Pancreas (tissue), 10 donors: ENCODE measurements at regions not wholly inside any gene's neighbourhood (a gene's known extent, or its start where the extent isn't known, plus 50 kb on each side); places are given as distances from the start of the nearest gene placed in this dataset.

Experiments used
- ATAC-seq, 4 donors: fragments of 200-7000 bp; cut with Tn5 transposase; one replicate each; pipeline versions ENCODE4 v1.8.0 to v1.9.1; 2020; ENCODE audit warnings: mild to moderate bottlenecking in 4 of 4, moderate library complexity in 4 of 4
- DNase-seq, 6 donors: peaks; one replicate each; pipeline ENCODE4 v3.0.0-alpha.2; 2020
- FAIRE-seq: peaks from 2 replicates; lab custom pipeline; 2012; peaks lifted over from hg19 to GRCh38; lab: Jason Lieb, UNC
- H3K27ac ChIP-seq, 4 donors: fragments of 200-600 bp; sonication (generic); 1 replicate in 3 of 4; 2 replicates in 1 of 4; pipeline versions ENCODE4 v1.5.0 to v1.8.0; 2020
- H3K27me3 ChIP-seq, 4 donors: fragments of 200-600 bp; one replicate each; pipeline ENCODE4 v1.8.0; 2021
- H3K36me3 ChIP-seq, 3 donors: fragments of 200-600 bp; sonication (generic) in 1 of 3; one replicate each; pipeline versions ENCODE4 v1.5.0 to v1.8.0; 2020 to 2021
- H3K4me1 ChIP-seq, 3 donors: fragments of 200-600 bp; one replicate each; pipeline ENCODE4 v1.8.0; 2021
- H3K4me3 ChIP-seq, 4 donors: fragments of 200-600 bp; sonication (generic) in 2 of 4; one replicate each; pipeline versions ENCODE4 v1.5.0 to v1.8.0; 2020 to 2021
- H3K9me3 ChIP-seq, 4 donors: fragments of 200-600 bp; one replicate each; pipeline ENCODE4 v1.8.0; 2021
- WGBS, 2 donors: extraction: QIAGEN DNeasy Blood & Tissue Kit; methylation state at CpG; one replicate each; pipeline ENCODE4 v1.1.7; 2013; 5-methylcytosine and 5-hydroxymethylcytosine counted together
- intact Hi-C, 3 donors: fragments of 100-400 bp; cut with DNase I; formaldehyde crosslinking; loops; one replicate each; pipeline versions ENCODE4 v1.11.1 to v1.14.2; 2022
- TF ChIP-seq, protein P1 (sequence below), 4 donors: fragments of 200-600 bp; sonication (generic) in 3 of 4; IDR thresholded peaks; one replicate each; pipeline versions ENCODE4 v1.5.0 to v1.8.0; 2021; ENCODE audit warnings: antibody characterized with exemption in 4 of 4
- donor health status: healthy with polysubstance abuse.
- donor health status: DM: no; HTN: no; CAD: no; lungs with moderate emphysema.
- donor health status: DM: no; HTN: no; CAD: no.
- donor health status: control.
- donor health status: control.
- donor health status: Bipolar disorder and iron deficiency.
- donor health status: DM: yes; HTN: yes; CAD: no.
- donor health status: DM: no; HTN: no; CAD: no.
- donor health status: DM: no; HTN: no; CAD: no.
- donor health status: DM: yes; HTN: yes; CAD: no.

GRCh38 chr2:117631152-117631945, 183.1 kb upstream of the DDX18 start:
- no peaks in the 10 kb centered on the region for H3K36me3 ChIP-seq
- intact Hi-C loops: no loop called here
- H3K4me3 ChIP-seq: no peak overlapping the region
- DNase-seq (no peak), FAIRE-seq (no peak), ATAC-seq (no peak)
- 48 to 59% methylated on average over 5 of the region's 5 CpGs for WGBS, 2 donors
- TF ChIP-seq, protein P1, sequence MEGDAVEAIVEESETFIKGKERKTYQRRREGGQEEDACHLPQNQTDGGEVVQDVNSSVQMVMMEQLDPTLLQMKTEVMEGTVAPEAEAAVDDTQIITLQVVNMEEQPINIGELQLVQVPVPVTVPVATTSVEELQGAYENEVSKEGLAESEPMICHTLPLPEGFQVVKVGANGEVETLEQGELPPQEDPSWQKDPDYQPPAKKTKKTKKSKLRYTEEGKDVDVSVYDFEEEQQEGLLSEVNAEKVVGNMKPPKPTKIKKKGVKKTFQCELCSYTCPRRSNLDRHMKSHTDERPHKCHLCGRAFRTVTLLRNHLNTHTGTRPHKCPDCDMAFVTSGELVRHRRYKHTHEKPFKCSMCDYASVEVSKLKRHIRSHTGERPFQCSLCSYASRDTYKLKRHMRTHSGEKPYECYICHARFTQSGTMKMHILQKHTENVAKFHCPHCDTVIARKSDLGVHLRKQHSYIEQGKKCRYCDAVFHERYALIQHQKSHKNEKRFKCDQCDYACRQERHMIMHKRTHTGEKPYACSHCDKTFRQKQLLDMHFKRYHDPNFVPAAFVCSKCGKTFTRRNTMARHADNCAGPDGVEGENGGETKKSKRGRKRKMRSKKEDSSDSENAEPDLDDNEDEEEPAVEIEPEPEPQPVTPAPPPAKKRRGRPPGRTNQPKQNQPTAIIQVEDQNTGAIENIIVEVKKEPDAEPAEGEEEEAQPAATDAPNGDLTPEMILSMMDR (IDR thresholded peaks at IDR 0.05): no peak
- H3K9me3 ChIP-seq: no peaks in the 10 kb centered on the region
- no peaks in the 10 kb centered on the region for H3K4me1 ChIP-seq
- H3K27ac ChIP-seq: no peak overlapping the region
- no peaks in the 10 kb centered on the region for H3K27me3 ChIP-seq

DNA sequence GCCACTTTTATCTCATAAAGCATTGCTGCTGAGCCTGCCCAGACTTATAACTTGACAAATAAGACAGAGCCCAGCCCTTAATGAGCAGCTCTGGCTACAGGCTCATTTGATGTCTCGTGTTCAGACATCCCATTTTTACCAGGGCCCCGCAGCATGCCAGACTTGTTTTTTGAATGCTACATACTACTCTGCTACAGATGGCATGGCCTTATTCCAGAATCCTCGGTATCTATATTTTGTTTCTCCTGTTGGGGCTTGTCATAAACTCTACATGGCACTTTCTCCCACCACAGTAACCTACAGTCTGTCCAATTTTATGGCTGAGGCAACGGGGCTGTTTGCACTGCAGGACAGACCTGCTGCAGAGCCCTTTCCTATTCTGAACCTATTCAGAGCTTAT, 179.0 kb upstream of the DDX18 start:
- Histone ChIP-seq H3K27me3 (no peaks in the 10 kb centered on the region), H3K4me1 (no peaks in the 10 kb centered on the region), H3K36me3 (no peaks in the 10 kb centered on the region), H3K27ac (no peak overlapping the region), H3K9me3 (no peaks in the 10 kb centered on the region), H3K4me3 (no peak overlapping the region)
- TF ChIP-seq, protein P1 (IDR thresholded peaks at IDR 0.05): no peak
- WGBS, 2 donors: 45 to 53% methylated on average over 4 of the region's 4 CpGs
- FAIRE-seq: no peak
- no peak for DNase-seq
- intact Hi-C loops: no loop called here
- no peak for ATAC-seq

- H3K4me1 ChIP-seq: no peaks in the 10 kb centered on the region
- ATAC-seq (no peak), DNase-seq (no peak), FAIRE-seq (no peak)
- intact Hi-C loops: no loop called here
- TF ChIP-seq, protein P1 (IDR thresholded peaks at IDR 0.05): no peak
- H3K4me3 ChIP-seq: no peak overlapping the region
- no peaks in the 10 kb centered on the region for H3K36me3 ChIP-seq
- no peak overlapping the region for H3K27ac ChIP-seq
- no peaks in the 10 kb centered on the region for H3K27me3 ChIP-seq
- no peaks in the 10 kb centered on the region for H3K9me3 ChIP-seq
- WGBS, 2 donors: 53 to 58% methylated on average over 1 of the region's 1 CpG
Observed at GRCh38 chr2:117639401-117639800, 175.1 kb upstream of the DDX18 start.

- Histone ChIP-seq H3K4me3 (no peak overlapping the region), H3K9me3 (no peaks in the 10 kb centered on the region), H3K36me3 (no peaks in the 10 kb centered on the region), H3K4me1 (no peaks in the 10 kb centered on the region), H3K27ac (no peak overlapping the region), H3K27me3 (no peaks in the 10 kb centered on the region)
- DNase-seq (no peak), FAIRE-seq (no peak), ATAC-seq (no peak)
- intact Hi-C loops: no loop called here
- TF ChIP-seq, protein P1 (IDR thresholded peaks at IDR 0.05): no peak
- WGBS, 2 donors: 55 to 56% methylated on average over 3 of the region's 3 CpGs
Observed at GRCh38 chr2:117644403-117644802, 170.1 kb upstream of the DDX18 start.

DNA sequence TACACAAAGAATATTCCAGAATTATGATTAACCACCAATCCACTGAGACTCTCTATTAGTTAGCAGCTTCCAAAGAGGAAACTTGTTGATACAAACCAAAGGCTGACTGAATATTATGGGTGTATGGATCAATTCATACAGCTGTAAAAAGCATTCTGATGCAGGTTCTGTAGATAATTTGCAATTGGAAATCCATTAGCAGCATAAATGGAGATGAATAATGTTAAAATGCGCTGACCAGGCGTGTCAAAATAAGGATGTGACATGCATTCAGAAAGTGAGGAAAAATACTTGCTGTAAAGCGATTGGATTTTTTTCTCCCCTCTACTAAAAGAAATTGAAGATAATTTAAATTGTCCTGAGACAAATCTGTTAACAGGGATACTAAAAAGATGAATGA, 169.0 kb upstream of the DDX18 start:
- H3K36me3 ChIP-seq: no peaks in the 10 kb centered on the region
- H3K4me3 ChIP-seq: no peak overlapping the region
- intact Hi-C loops: no loop called here
- TF ChIP-seq, protein P1 (IDR thresholded peaks at IDR 0.05): no peak
- H3K9me3 ChIP-seq: no peaks in the 10 kb centered on the region
- H3K4me1 ChIP-seq: no peaks in the 10 kb centered on the region
- ATAC-seq: no peak
- H3K27ac ChIP-seq: no peak overlapping the region
- no peaks in the 10 kb centered on the region for H3K27me3 ChIP-seq
- no peak for FAIRE-seq
- no peak for DNase-seq
- 59 to 62% methylated on average over 3 of the region's 3 CpGs for WGBS, 2 donors
